Thyroid gland (tissue), 4 donors: ENCODE measurements at regions not wholly inside any gene's neighbourhood (a gene's known extent, or its start where the extent isn't known, plus 50 kb on each side); places are given as distances from the start of the nearest gene placed in this dataset.

Experiments
- DNase-seq, 2 donors: peaks; one replicate each; pipeline ENCODE4 v3.0.0-alpha.2; 2019
- H3K27ac ChIP-seq, 3 donors: fragments of 200-600 bp; sonication (generic); 1 replicate in 2 of 3; 2 replicates in 1 of 3; pipeline ENCODE4 v1.5.1; 2016 to 2019; ENCODE audit warnings: mild to moderate bottlenecking in 1 of 3, moderate library complexity in 1 of 3
- H3K27me3 ChIP-seq: fragments of 200-600 bp; sonication (generic); one replicate; pipeline ENCODE4 v1.5.1; 2019
- H3K36me3 ChIP-seq, 2 donors: fragments of 200-600 bp; sonication (generic); one replicate each; pipeline ENCODE4 v1.5.1; 2016 to 2019
- H3K4me1 ChIP-seq, 2 donors: fragments of 200-600 bp; sonication (generic); one replicate each; pipeline ENCODE4 v1.5.1; 2017 to 2019
- H3K4me3 ChIP-seq, 3 donors: fragments of 200-600 bp; sonication (generic); replicated peaks in 1 of 3; 1 replicate in 2 of 3; 2 replicates in 1 of 3; pipeline ENCODE4 v1.5.1; 2016; ENCODE audit warnings: mild to moderate bottlenecking in 1 of 3
- H3K9me3 ChIP-seq: fragments of 200-600 bp; sonication (generic); one replicate; pipeline ENCODE4 v1.5.1; 2017
- CTCF ChIP-seq, 6 experiments: fragments of 200-600 bp in 3 of 6; fragments of 450-650 bp in 3 of 6; sonication (generic) in 3 of 6; IDR thresholded peaks; one replicate each; pipeline ENCODE4 v1.5.1; 2016 to 2019; ENCODE audit warnings: antibody characterized with exemption in 6 of 6, mild to moderate bottlenecking in 2 of 6, inconsistent platforms in 1 of 6, moderate library complexity in 1 of 6
- POLR2A ChIP-seq, 2 donors: fragments of 450-650 bp; IDR thresholded peaks; one replicate each; pipeline ENCODE4 v1.6.1; 2017; ENCODE audit warnings: antibody characterized with exemption in 2 of 2, mild to moderate bottlenecking in 2 of 2, moderate library complexity in 1 of 2
- WGBS, 2 donors: methylation state at CpG; one replicate each; pipeline ENCODE4 v1.1.5; 2017; 5-methylcytosine and 5-hydroxymethylcytosine counted together
- intact Hi-C: fragments of 100-400 bp; cut with DNase I; formaldehyde crosslinking; loops from one replicate; pipeline ENCODE4 v1.15.1; 2023

DNA sequence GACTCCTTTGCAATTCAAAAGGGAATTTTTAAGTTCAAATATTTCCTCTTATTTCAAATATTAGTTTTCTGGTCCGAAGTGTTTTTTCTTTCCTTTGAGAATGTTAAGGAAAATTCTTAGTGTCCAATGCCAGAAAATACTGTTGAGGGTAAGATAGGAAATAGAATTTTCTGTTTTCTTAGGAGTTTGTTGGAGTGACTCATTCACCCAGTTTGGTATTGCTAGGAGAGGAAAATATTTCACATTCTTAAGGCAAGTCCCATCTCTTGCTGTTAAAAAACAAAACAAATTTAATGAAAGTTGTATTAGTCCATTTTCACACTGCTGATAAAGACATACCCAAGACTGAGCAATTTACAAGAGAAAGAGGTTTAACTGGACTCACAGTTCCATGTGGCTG is 349.2 kb upstream of the ADAMTSL1 start:
- intact Hi-C loops: no loop called here
- DNase-seq: no peak
- Histone ChIP-seq H3K36me3 (no peaks in the 10 kb centered on the region), H3K27ac (no peak overlapping the region), H3K9me3 (no peaks in the 10 kb centered on the region), H3K4me1 (no peaks in the 10 kb centered on the region), H3K4me3 (no peak overlapping the region), H3K27me3 (no peaks in the 10 kb centered on the region)
- no peak for TF ChIP-seq POLR2A (IDR thresholded peaks at IDR 0.05)
- no peak for TF ChIP-seq CTCF (IDR thresholded peaks at IDR 0.05)
- WGBS, 2 donors: 61 to 72% methylated on average over 1 of the region's 1 CpG

GRCh38 chr9:18126831-18127498 is 347.0 kb upstream of the ADAMTSL1 start:
- no peak for DNase-seq
- 78 to 91% methylated on average over 4 of the region's 4 CpGs for WGBS, 2 donors
- H3K27ac ChIP-seq: no peak overlapping the region
- no peaks in the 10 kb centered on the region for H3K27me3 ChIP-seq
- no peaks in the 10 kb centered on the region for H3K9me3 ChIP-seq
- no peaks in the 10 kb centered on the region for H3K36me3 ChIP-seq
- no peaks in the 10 kb centered on the region for H3K4me1 ChIP-seq
- no peak overlapping the region for H3K4me3 ChIP-seq
- TF ChIP-seq POLR2A (IDR thresholded peaks at IDR 0.05) (no peak), CTCF (IDR thresholded peaks at IDR 0.05) (no peak)
- intact Hi-C loops: no loop called here

DNA sequence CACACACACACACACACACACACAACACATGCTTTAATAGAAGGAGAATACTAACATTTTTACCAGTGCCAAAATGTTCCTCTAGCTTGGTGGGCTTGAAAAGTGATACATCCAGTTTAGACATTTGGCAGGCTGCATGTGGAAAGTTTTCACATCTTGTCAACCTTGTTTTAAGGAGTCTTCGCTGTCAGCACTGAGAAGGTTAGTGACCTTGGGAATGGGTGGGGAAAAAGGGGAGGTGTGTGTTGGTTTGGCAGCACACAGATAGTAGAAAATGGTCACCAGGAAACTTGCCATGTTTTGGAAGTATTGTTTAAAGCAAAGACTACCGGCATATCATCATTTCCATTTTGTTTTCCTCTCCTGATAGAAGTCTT is 346.5 kb upstream of the ADAMTSL1 start:
- 71 to 89% methylated on average over 2 of the region's 2 CpGs for WGBS, 2 donors
- no peak overlapping the region for H3K4me3 ChIP-seq
- H3K4me1 ChIP-seq: no peaks in the 10 kb centered on the region
- DNase-seq: no peak
- TF ChIP-seq CTCF (IDR thresholded peaks at IDR 0.05) (no peak), POLR2A (IDR thresholded peaks at IDR 0.05) (no peak)
- H3K9me3 ChIP-seq: no peaks in the 10 kb centered on the region
- H3K27ac ChIP-seq: no peak overlapping the region
- H3K36me3 ChIP-seq: no peaks in the 10 kb centered on the region
- no peaks in the 10 kb centered on the region for H3K27me3 ChIP-seq
- intact Hi-C loops: no loop called here

DNA sequence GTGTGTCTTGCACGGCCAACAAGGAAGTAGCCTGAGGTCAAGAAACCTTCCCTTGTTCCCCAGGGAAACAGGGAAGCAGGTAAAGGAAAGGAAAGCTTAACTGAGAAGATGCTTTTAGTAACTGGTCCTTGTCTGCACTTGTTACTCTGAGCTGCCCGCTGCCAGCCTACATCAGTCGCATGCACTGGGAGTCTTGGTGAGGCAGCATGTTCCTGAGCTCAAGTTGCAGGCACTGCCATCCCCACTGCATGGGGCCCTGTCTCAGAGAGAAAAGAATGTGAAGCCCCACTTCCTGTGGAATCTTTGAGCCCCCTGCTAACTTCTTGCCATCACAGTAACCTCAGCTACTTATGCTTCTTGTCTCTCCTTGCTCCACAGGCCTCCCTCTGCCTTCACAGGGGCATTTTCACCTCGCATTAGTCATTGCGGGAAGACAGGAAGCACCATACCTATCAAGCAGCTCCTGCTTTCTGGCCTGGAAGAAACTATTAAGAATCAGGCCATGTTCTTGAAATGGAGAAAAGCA is 344.1 kb upstream of the ADAMTSL1 start:
- H3K4me1 ChIP-seq: no peaks in the 10 kb centered on the region
- H3K9me3 ChIP-seq: no peaks in the 10 kb centered on the region
- TF ChIP-seq POLR2A (IDR thresholded peaks at IDR 0.05): no peak
- no peak for TF ChIP-seq CTCF (IDR thresholded peaks at IDR 0.05)
- intact Hi-C loops: no loop called here
- H3K36me3 ChIP-seq: no peaks in the 10 kb centered on the region
- 83 to 88% methylated on average over 5 of the region's 5 CpGs for WGBS, 2 donors
- H3K27me3 ChIP-seq: no peaks in the 10 kb centered on the region
- no peak overlapping the region for H3K4me3 ChIP-seq
- no peak for DNase-seq
- H3K27ac ChIP-seq: no peak overlapping the region

GRCh38 chr9:18136354-18136994 is 337.5 kb upstream of the ADAMTSL1 start:
- no peaks in the 10 kb centered on the region for H3K9me3 ChIP-seq
- intact Hi-C loops: no loop called here
- 83 to 87% methylated on average over 3 of the region's 3 CpGs for WGBS, 2 donors
- no peak overlapping the region for H3K4me3 ChIP-seq
- H3K4me1 ChIP-seq: no peaks in the 10 kb centered on the region
- no peaks in the 10 kb centered on the region for H3K36me3 ChIP-seq
- no peaks in the 10 kb centered on the region for H3K27me3 ChIP-seq
- DNase-seq: no peak
- no peak for TF ChIP-seq POLR2A (IDR thresholded peaks at IDR 0.05)
- no peak for TF ChIP-seq CTCF (IDR thresholded peaks at IDR 0.05)
- H3K27ac ChIP-seq: no peak overlapping the region
